C1 segment of cervical spinal cord (tissue), 14 donors: ENCODE measurements at regions not wholly inside any gene's neighbourhood (a gene's known extent, or its start where the extent isn't known, plus 50 kb on each side); places are given as distances from the start of the nearest gene placed in this dataset.

Source experiments
- DNase-seq, 14 donors: peaks; one replicate each; lab custom pipeline; 2025; lab: John Stamatoyannopoulos, UW

DNA sequence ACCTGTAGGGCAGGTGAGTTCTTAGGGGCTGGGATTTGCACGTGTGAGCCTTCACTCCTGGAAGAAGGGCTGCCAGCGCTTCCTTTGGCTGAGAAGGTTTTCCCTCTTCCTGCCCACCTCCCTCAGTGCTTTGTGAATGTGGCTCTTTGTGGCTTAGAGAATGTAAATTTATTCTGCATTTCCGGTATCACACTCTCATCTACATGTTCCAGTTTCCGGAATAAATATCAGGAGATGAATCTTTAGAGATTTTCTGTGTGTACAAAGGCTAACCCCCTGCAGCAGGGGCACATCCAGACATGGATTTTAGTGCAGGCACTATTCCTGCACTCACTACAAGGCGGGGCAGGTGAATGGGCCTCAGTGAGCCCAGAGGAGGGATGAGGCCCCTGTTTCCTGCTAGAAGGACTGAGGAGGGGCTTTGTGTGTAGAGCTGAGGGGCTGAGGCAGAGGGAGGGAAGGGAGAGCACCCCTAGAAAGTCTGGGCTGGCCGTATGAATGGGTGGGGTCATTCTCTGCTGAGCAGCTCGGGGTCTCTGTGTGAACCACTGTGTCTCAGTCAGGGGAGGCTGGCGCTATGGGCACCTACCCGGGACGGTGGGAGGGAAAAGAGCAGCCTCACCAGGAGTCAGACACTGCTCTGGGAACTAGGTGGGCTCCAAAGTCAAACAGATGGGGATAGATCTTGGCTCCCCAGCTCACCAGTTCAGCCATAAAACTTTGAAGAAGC, 207.5 kb downstream of the MATN1 start:
- DNase-seq = no peak

- no peak for DNase-seq
Observed at GRCh38 chr1:30514945-30515344, 208.4 kb downstream of the MATN1 start.

DNA sequence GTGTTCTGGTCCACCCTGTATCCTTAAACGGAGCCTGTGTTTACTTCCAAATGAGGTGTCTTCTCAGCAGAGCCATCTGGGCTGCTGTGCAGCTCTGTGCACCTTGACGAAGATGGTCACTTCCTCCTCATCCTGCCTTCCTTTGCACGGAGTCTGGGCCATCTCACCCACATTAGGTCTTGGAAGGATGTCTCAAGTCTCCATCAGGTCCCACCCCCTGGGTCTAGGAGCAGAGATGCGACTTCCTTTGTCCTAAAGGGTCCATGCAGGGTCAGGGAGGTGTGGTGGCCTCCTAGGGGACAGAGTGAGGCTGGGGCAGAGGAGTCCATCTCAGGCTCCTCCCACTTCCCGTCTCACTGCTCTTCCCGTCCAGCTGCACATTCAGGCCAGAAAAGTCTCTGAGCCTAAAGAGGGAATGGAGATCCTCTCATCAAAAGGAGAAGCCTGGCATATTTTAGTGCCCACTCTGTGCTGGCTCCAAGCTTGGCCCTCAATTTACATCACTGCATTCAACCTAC, 209.2 kb downstream of the MATN1 start:
- DNase-seq = no peak

GRCh38 chr1:30513396-30514136, 209.8 kb downstream of the MATN1 start:
- no peak for DNase-seq

DNA sequence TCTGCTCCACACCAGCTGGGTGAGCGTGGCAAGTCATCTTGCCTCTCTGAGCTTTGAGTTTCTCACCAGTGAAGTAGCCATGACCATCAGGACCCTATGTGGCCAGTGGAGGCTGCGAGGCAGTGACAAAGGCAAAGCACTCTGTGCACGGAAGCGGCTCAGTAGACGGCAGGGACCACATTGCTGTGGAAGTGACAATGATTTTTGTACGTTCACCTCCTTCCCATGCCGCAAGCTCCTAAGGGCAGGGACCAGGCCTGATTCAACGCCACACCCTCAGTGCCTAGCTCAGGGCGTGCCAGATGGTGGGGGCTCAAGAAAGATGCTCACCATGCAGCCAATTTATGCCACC, 210.5 kb downstream of the MATN1 start:
- DNase-seq = no peak

DNA sequence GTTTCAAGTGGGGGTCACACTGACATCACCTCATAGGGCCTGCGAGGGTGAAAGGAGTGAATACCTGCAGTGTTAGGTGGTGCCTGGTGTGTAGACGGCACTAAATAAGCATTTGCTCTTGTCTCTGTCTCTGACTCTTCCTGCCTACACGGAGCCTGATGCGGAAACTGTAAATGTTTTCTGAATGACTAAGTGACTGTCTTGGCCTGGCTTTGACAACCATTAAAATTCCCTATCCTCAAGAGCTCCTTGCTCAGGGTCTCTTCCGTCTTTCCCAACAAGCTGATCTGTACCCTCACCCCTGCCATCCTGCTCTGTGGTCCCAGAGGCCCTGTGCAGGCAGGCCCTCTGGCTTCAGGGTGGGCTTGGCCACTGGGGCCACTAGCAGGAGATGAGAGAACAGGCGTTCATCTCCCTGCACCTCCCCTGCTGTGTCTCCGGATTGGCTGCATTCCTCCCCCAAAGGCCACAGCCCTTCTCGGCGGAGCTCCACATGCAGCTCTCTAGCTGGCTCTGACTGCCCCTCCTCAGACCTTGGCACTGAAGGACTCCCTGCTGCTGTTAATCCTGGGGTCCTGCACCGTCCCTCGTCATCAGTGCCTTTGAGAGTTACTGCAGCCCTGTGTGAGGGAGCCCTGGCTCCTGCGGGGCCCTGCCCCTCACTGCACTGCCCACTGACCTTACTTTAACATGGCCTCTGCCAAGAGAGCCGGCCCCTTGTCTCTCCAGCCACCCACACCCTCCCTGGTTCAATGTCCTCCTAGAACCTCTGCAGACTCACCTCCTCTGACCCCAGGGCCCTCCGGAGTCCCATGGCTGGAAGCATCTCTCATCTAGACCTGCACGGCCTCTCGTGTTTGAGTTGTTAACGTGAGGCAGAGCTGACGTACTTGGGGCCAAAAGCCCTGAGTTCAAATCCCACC, 211.1 kb downstream of the MATN1 start:
- no peak for DNase-seq

GRCh38 chr1:30511563-30511962, 211.8 kb downstream of the MATN1 start:
- no peak for DNase-seq

DNA sequence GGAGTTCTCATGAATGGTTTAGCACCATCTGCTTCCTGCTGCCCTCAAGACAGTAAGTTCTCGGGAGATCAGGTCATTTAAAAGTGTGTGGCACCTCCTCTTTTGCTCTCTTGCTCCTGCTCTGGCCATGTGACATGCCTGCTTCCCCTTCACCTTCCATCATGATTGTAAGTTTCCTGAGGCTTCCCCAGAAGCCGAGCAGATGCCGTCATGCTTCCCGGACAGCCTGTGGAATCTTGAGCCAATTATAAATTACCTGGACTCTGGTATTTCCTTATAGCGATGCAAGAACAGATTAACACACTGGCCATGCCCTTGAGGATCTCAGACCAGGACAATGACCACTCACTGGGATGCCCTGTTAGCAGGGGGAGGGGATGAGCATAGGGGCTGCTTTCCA, 212.3 kb downstream of the MATN1 start:
- no peak for DNase-seq

DNA sequence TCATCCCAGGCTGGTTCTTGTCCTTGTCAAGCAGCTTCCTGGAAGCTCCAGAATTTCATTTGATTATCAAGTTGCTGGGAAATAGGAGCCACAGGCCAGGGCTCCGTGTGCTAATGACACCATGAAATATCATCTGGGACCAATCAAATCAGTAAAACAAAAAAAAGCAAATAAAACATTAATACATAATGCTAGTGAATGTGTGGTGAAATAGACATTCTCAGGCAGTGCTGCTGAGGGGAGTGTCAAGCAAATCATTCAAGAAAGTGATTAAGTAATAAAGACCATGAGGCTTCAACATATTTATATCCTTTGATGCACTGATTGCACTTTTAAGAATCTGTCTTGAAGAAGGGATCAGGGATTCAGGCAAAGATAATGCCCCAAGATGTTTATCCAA, 213.7 kb downstream of the MATN1 start:
- no peak for DNase-seq

DNA sequence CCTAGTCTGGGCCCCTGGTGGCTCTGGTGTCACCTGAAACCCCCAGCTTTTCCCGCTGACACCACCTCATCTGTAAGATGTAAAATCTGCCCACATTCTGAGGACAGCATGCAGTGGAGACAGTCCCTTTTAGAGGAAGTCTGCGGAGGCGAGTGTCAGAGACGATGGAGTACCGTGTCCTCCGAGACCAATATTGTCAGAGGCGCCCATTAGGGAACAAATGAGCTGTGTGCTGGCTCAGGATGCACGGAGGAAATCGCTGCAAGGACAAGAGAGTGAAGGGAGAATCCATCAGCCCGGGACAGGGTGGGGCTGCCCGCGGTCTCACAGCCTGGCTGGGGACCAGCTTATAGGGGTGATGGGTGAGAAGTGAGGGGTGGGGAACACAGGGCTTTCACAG, 214.8 kb downstream of the MATN1 start:
- DNase-seq = no peak

- DNase-seq = no peak
Observed at GRCh38 chr1:30508175-30508448, 215.3 kb downstream of the MATN1 start.

DNA sequence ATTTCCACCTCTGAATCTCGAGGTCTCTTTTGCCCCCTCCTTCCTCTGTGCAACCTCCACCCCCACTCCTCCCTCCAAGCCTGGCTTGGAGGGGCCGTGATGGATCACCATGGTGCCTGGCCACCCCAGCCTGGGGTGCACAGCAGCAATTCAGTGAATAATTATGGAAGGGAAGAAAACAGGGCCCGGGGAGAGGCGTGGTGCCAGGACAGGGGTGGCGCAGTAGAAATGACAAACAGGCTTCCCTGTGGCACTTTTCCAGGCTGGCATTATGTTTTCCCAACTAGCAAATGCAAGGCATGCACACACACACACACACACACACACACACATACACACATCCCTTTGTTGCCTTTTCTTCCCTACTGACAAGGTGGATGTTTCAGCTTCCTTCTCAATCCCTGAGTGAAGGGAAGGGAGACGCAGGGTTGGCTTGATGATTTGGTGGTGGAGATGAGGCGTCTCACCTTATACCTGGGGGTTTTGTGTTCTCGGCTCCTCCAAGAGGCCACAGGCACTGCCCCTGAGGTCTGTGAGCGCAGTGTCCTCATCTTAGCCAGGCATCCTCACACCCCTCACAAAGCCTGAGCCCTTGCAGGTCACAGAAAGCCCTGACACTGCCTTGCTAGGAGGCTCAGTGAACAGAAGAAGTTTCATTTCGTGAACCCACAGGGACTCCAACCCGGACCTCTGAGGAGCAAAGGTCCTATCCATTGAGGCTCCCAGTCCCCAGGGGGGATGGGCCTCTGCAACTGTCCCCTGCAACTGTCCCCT, 215.8 kb downstream of the MATN1 start:
- no peak for DNase-seq

GRCh38 chr1:30507016-30507312, 216.4 kb downstream of the MATN1 start:
- no peak for DNase-seq

GRCh38 chr1:30506291-30507015, 216.9 kb downstream of the MATN1 start:
- no peak for DNase-seq

DNA sequence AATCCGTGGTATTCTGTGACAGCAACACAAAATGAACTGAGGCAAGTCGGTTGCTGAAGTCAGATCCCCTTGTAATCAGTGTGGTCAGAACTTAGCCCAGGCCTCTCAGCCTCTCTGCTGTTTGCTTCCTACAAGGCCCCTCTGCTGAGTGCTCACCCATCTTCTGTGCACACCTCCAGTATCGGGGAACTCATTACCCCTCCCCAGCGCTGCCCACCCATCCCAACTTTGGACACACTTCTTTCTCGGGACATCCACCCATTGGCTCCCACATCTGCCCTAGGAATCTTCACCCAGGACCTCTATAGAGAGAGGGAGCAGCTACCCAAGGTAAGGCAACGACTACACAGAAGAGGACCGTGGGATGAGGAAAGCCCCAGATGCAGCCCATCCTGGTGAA, 217.5 kb downstream of the MATN1 start:
- DNase-seq = no peak

DNA sequence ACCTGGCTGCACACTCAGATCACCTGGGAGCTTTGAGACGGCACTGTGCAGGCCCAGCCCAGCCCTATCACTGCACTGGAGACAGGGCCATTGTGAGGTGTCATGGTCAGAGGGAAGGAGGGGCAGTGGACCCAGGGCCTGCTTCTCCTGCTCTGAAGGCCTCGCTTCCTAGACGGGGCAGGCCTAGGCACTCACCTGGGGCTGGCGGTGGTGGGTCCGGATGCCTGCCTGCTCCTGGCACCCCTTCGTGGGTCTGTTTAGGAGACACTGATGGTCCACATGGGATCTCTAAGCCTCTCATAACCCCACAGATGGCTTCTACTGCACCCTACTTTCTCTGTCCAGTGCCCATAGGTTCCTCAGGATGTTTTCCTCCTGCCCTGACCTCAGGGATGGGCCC, 230.9 kb downstream of the MATN1 start:
- no peak for DNase-seq

GRCh38 chr1:30491831-30492230, 231.6 kb downstream of the MATN1 start:
- DNase-seq = no peak

DNA sequence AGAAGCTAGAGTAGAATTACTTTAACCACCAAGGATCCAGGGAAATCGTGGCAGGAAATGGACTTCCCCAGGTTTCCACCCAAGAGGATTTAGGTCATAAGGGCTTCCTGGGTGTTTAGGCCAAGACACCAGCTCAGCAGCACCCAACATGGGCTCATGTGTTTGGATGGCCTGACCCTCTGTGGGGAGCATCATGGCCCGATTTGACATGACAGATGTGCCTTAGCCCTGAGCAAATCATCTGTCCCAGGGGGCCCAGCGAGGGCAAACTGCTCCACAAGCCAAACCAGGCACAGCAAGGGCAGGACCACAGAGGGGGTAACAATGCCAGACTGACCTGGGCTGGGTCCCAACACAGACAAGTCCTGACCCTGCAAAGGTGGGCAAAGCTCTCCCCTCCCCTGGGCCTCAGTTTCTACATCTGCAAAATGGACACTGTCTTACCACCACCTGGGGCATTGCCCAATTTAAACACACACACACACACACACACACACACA, 232.8 kb downstream of the MATN1 start:
- no peak for DNase-seq

GRCh38 chr1:30489737-30490389, 233.5 kb downstream of the MATN1 start:
- DNase-seq = no peak

GRCh38 chr1:30488324-30488913, 235.0 kb downstream of the MATN1 start:
- DNase-seq = no peak
